Natural killer cell (primary cell): ENCODE measurements at regions not wholly inside any gene's neighbourhood (a gene's known extent, or its start where the extent isn't known, plus 50 kb on each side); places are given as distances from the start of the nearest gene placed in this dataset.

Source experiments
- ATAC-seq, 3 donors: fragments of 150-1000 bp in 2 of 3; fragments of 200-7000 bp in 1 of 3; cut with Tn5 transposase; 1 replicate in 1 of 3; 2 replicates in 2 of 3; pipeline ENCODE4 v1.10.0; 2021; ENCODE audit warnings: mild to moderate bottlenecking in 2 of 3, moderate library complexity in 2 of 3
- DNase-seq, 2 donors: peaks; one replicate each; pipeline versions ENCODE4 v3.0.0 to v3.0.0-alpha.2; 2013 to 2021; ENCODE audit warnings: mixed read lengths in 1 of 2
- H3K27ac ChIP-seq: one replicate; pipeline ENCODE4 v1.5.1; 2013; ENCODE audit warnings: mild to moderate bottlenecking, low read length
- H3K27me3 ChIP-seq: one replicate; pipeline ENCODE4 v1.6.1; 2013; ENCODE audit warnings: low read length; ENCODE audit not compliant: control insufficient read depth, insufficient read depth
- H3K36me3 ChIP-seq: one replicate; pipeline ENCODE4 v1.6.1; 2013; ENCODE audit warnings: low read length; ENCODE audit not compliant: control insufficient read depth, insufficient read depth
- H3K4me1 ChIP-seq: one replicate; pipeline ENCODE4 v1.6.1; 2013; ENCODE audit warnings: low read length; ENCODE audit not compliant: control insufficient read depth, insufficient read depth
- H3K4me3 ChIP-seq: one replicate; pipeline ENCODE4 v1.5.1; 2013; ENCODE audit warnings: low read length
- H3K9me3 ChIP-seq: one replicate; pipeline ENCODE4 v1.6.1; 2013; ENCODE audit warnings: low read length; ENCODE audit not compliant: control insufficient read depth, insufficient read depth
- H3K27ac Mint-ChIP-seq, 2 donors: one replicate each; pipeline ENCODE4 v1.8.0; 2022; ENCODE audit warnings: mild to moderate bottlenecking in 2 of 2, mixed read lengths in 2 of 2, moderate library complexity in 1 of 2
- H3K27me3 Mint-ChIP-seq, 2 donors: one replicate each; pipeline ENCODE4 v1.8.0; 2022; ENCODE audit warnings: low read depth in 2 of 2, mixed read lengths in 2 of 2
- H3K36me3 Mint-ChIP-seq: one replicate; pipeline ENCODE4 v1.8.0; 2022; ENCODE audit warnings: mixed read lengths
- H3K4me1 Mint-ChIP-seq, 2 donors: one replicate each; pipeline ENCODE4 v1.8.0; 2022; ENCODE audit warnings: mixed read lengths in 2 of 2
- H3K4me3 Mint-ChIP-seq: one replicate; pipeline ENCODE4 v1.8.0; 2022; ENCODE audit warnings: mild to moderate bottlenecking, moderate library complexity, mixed read lengths
- H3K9me3 Mint-ChIP-seq, 2 donors: one replicate each; pipeline ENCODE4 v1.8.0; 2022; ENCODE audit warnings: mixed read lengths in 2 of 2
- CTCF ChIP-seq: fragments of 200-600 bp; IDR thresholded peaks from one replicate; pipeline ENCODE4 v1.8.0; 2022; ENCODE audit warnings: antibody characterized with exemption
- WGBS: methylation state at CpG from one replicate; pipeline ENCODE4 v1.1.7; 2013; ENCODE audit warnings: missing lambda C conversion rate; ENCODE audit not compliant: insufficient coverage; 5-methylcytosine and 5-hydroxymethylcytosine counted together
- intact Hi-C: fragments of 100-400 bp; cut with micrococcal nuclease; formaldehyde crosslinking; loops from one replicate; pipeline ENCODE4 v1.14.2; 2022

- Mint-ChIP-seq H3K36me3 (no peaks in the 10 kb centered on the region), H3K9me3 (peaks cover 20 to 23% of the 10 kb centered on the region in 2 donors), H3K4me1 (no peaks in the 10 kb centered on the region), H3K4me3 (no peak overlapping the region), H3K27ac (no peak overlapping the region), H3K27me3 (no peaks in the 10 kb centered on the region)
- no peak for DNase-seq
- ATAC-seq = no peak
- H3K36me3 ChIP-seq = no peaks in the 10 kb centered on the region
- H3K4me1 ChIP-seq = no peaks in the 10 kb centered on the region
- no peaks in the 10 kb centered on the region for H3K27me3 ChIP-seq
- intact Hi-C loops = no loop called here
- no peak overlapping the region for H3K27ac ChIP-seq
- no peak for TF ChIP-seq CTCF
- no peak overlapping the region for H3K4me3 ChIP-seq
- H3K9me3 ChIP-seq = peaks cover 3% of the 10 kb centered on the region
These were observed 732.4 kb upstream of the BCHE start for GRCh38 chr3:166569589-166569988.

GRCh38 chr3:166560253-166560652 is 723.0 kb upstream of the BCHE start:
- Mint-ChIP-seq H3K27ac (no peak overlapping the region), H3K36me3 (peaks cover 18% of the 10 kb centered on the region), H3K4me1 (no peaks in the 10 kb centered on the region), H3K9me3 (peaks cover 15 to 22% of the 10 kb centered on the region in 2 donors), H3K4me3 (no peak overlapping the region), H3K27me3 (no peaks in the 10 kb centered on the region)
- peaks cover 9% of the 10 kb centered on the region for H3K9me3 ChIP-seq
- WGBS = 85% methylated on average over 7 of the region's 7 CpGs
- no peak for TF ChIP-seq CTCF
- no peak for DNase-seq
- no peak for ATAC-seq
- intact Hi-C loops = no loop called here
- H3K27me3 ChIP-seq = no peaks in the 10 kb centered on the region
- H3K4me3 ChIP-seq = no peak overlapping the region
- no peaks in the 10 kb centered on the region for H3K36me3 ChIP-seq
- no peak overlapping the region for H3K27ac ChIP-seq
- no peaks in the 10 kb centered on the region for H3K4me1 ChIP-seq

GRCh38 chr3:166556955-166557354 is 719.7 kb upstream of the BCHE start:
- intact Hi-C loops = no loop called here
- no peaks in the 10 kb centered on the region for H3K4me1 Mint-ChIP-seq
- H3K36me3 ChIP-seq = no peaks in the 10 kb centered on the region
- no peak for TF ChIP-seq CTCF
- H3K9me3 Mint-ChIP-seq = peaks cover 15 to 27% of the 10 kb centered on the region in 2 donors
- ATAC-seq (no peak), DNase-seq (no peak)
- H3K4me1 ChIP-seq = no peaks in the 10 kb centered on the region
- H3K4me3 ChIP-seq = no peak overlapping the region
- no peaks in the 10 kb centered on the region for H3K27me3 Mint-ChIP-seq
- no peak overlapping the region for H3K27ac Mint-ChIP-seq
- H3K4me3 Mint-ChIP-seq = no peak overlapping the region
- peaks cover 9% of the 10 kb centered on the region for H3K9me3 ChIP-seq
- peaks cover 18% of the 10 kb centered on the region for H3K36me3 Mint-ChIP-seq
- H3K27me3 ChIP-seq = no peaks in the 10 kb centered on the region
- H3K27ac ChIP-seq = no peak overlapping the region
- WGBS = 82% methylated on average over 2 of the region's 3 CpGs

- Mint-ChIP-seq H3K9me3 (peaks cover 15 to 22% of the 10 kb centered on the region in 2 donors), H3K4me1 (no peaks in the 10 kb centered on the region), H3K27me3 (no peaks in the 10 kb centered on the region), H3K4me3 (no peak overlapping the region), H3K27ac (no peak overlapping the region), H3K36me3 (peaks cover 14% of the 10 kb centered on the region)
- H3K36me3 ChIP-seq = no peaks in the 10 kb centered on the region
- ATAC-seq (no peak), DNase-seq (no peak)
- no peak for TF ChIP-seq CTCF
- no peaks in the 10 kb centered on the region for H3K27me3 ChIP-seq
- no peaks in the 10 kb centered on the region for H3K4me1 ChIP-seq
- no peak overlapping the region for H3K27ac ChIP-seq
- H3K4me3 ChIP-seq = no peak overlapping the region
- intact Hi-C loops = no loop called here
- WGBS = 94% methylated on average over 1 of the region's 1 CpG
- no peaks in the 10 kb centered on the region for H3K9me3 ChIP-seq
These were observed 716.8 kb upstream of the BCHE start for GRCh38 chr3:166554023-166554422.
